Prostate gland (tissue), 2 donors: ENCODE measurements at regions not wholly inside any gene's neighbourhood (a gene's known extent, or its start where the extent isn't known, plus 50 kb on each side); places are given as distances from the start of the nearest gene placed in this dataset.
"Not testable (repeated sequence)": the region's sequence is repeated elsewhere in the genome, so short reads cannot be mapped to it uniquely, and the experiment has no call there.

Experiments
- DNase-seq: peaks from one replicate; pipeline ENCODE4 v3.0.0-alpha.2; 2019; ENCODE audit warnings: low spot score
- H3K27ac ChIP-seq, 2 donors: fragments of 200-600 bp; sonication (generic); 2 replicates each; pipeline ENCODE4 v1.5.1; 2017 to 2019
- H3K27me3 ChIP-seq: fragments of 200-600 bp; sonication (generic); replicated peaks from 2 replicates; pipeline ENCODE4 v1.5.1; 2019; ENCODE audit not compliant: insufficient read depth
- H3K36me3 ChIP-seq, 2 donors: fragments of 200-600 bp; sonication (generic); 1 replicate in 1 of 2; 2 replicates in 1 of 2; pipeline versions ENCODE4 v1.5.1 to v1.8.1; 2017 to 2019
- H3K4me1 ChIP-seq: fragments of 200-600 bp; sonication (generic); replicated peaks from 2 replicates; pipeline ENCODE4 v1.5.1; 2019
- H3K4me3 ChIP-seq, 2 donors: fragments of 200-600 bp; sonication (generic); 2 replicates each; pipeline ENCODE4 v1.5.1; 2017 to 2019
- H3K9me3 ChIP-seq: fragments of 200-600 bp; sonication (generic); 2 replicates; pipeline ENCODE4 v1.5.1; 2017
- POLR2A ChIP-seq: fragments of 450-650 bp; IDR thresholded peaks from one replicate; pipeline ENCODE4 v1.6.1; 2016; ENCODE audit warnings: antibody characterized with exemption, mild to moderate bottlenecking
- POLR2AphosphoS5 ChIP-seq: sonication (generic); formaldehyde crosslinking; IDR thresholded peaks from one replicate; pipeline ENCODE4 v1.6.1; 2017; ENCODE audit warnings: antibody characterized with exemption
- WGBS: methylation state at CpG from one replicate; pipeline ENCODE4 v1.1.5; 2018; 5-methylcytosine and 5-hydroxymethylcytosine counted together
- intact Hi-C: fragments of 100-400 bp; cut with DNase I; formaldehyde crosslinking; loops from one replicate; pipeline ENCODE4 v1.14.2; 2022
- TF ChIP-seq, protein P1 (sequence below), 4 experiments: fragments of 200-600 bp in 2 of 4; fragments of 450-650 bp in 2 of 4; sonication (generic) in 2 of 4; IDR thresholded peaks; 1 replicate in 3 of 4; 2 replicates in 1 of 4; pipeline ENCODE4 v1.5.1; 2016 to 2019; ENCODE audit warnings: antibody characterized with exemption in 4 of 4, mild to moderate bottlenecking in 2 of 4, moderate library complexity in 2 of 4

GRCh38 chr6:72466471-72466870 is 155.4 kb upstream of the KCNQ5 start:
- H3K27ac ChIP-seq = no peak overlapping the region
- no peak for TF ChIP-seq POLR2AphosphoS5
- no peak for TF ChIP-seq POLR2A
- TF ChIP-seq, protein P1, sequence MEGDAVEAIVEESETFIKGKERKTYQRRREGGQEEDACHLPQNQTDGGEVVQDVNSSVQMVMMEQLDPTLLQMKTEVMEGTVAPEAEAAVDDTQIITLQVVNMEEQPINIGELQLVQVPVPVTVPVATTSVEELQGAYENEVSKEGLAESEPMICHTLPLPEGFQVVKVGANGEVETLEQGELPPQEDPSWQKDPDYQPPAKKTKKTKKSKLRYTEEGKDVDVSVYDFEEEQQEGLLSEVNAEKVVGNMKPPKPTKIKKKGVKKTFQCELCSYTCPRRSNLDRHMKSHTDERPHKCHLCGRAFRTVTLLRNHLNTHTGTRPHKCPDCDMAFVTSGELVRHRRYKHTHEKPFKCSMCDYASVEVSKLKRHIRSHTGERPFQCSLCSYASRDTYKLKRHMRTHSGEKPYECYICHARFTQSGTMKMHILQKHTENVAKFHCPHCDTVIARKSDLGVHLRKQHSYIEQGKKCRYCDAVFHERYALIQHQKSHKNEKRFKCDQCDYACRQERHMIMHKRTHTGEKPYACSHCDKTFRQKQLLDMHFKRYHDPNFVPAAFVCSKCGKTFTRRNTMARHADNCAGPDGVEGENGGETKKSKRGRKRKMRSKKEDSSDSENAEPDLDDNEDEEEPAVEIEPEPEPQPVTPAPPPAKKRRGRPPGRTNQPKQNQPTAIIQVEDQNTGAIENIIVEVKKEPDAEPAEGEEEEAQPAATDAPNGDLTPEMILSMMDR (IDR thresholded peaks at IDR 0.05) = no peak
- H3K4me3 ChIP-seq = no peak overlapping the region
- no peaks in the 10 kb centered on the region for H3K36me3 ChIP-seq
- no peaks in the 10 kb centered on the region for H3K4me1 ChIP-seq
- no peaks in the 10 kb centered on the region for H3K27me3 ChIP-seq
- intact Hi-C loops = no loop called here
- no peak for DNase-seq
- no peaks in the 10 kb centered on the region for H3K9me3 ChIP-seq

- no peak overlapping the region for H3K4me3 ChIP-seq
- H3K4me1 ChIP-seq = no peaks in the 10 kb centered on the region
- intact Hi-C loops = no loop called here
- no peaks in the 10 kb centered on the region for H3K9me3 ChIP-seq
- H3K27ac ChIP-seq = no peak overlapping the region
- DNase-seq = no peak
- H3K36me3 ChIP-seq = no peaks in the 10 kb centered on the region
- H3K27me3 ChIP-seq = no peaks in the 10 kb centered on the region
- TF ChIP-seq POLR2AphosphoS5 (no peak), POLR2A (no peak)
- TF ChIP-seq, protein P1 (IDR thresholded peaks at IDR 0.05) = no peak
These were observed 154.8 kb upstream of the KCNQ5 start for GRCh38 chr6:72466971-72467566.

DNA sequence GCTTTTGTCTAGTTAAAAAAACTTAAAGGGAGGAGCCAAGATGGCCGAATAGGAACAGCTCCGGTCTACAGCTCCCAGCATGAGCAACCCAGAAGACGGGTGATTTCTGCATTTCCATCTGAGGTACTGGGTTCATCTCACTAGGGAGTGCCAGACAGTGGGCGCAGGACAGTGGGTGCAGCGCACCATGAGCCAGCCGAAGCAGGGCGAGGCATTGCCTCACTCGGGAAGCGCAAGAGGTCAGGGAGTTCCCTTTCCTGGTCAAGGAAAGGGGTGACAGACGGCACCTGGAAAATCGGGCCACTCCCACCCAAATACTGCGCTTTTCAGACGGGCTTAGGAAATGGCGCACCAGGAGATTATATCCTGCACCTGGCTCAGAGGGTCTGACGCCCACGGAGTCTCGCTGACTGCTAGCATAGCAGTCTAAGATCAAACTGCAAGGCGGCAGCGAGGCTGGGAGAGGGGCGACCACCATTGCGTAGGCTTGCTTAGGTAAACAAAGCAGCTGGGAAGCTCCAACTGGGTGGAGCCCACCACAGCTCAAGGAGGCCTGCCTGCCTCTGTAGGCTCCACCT is 152.4 kb upstream of the KCNQ5 start:
- H3K4me1 ChIP-seq, H3K27me3 ChIP-seq, H3K27ac ChIP-seq, DNase-seq, H3K9me3 ChIP-seq, intact Hi-C loops, H3K4me3 ChIP-seq, H3K36me3 ChIP-seq: not testable (repeated sequence)
- 92% methylated on average over 21 of the region's 21 CpGs for WGBS

GRCh38 chr6:72476051-72476450 is 145.8 kb upstream of the KCNQ5 start:
- TF ChIP-seq, protein P1 (IDR thresholded peaks at IDR 0.05) = no peak

DNA sequence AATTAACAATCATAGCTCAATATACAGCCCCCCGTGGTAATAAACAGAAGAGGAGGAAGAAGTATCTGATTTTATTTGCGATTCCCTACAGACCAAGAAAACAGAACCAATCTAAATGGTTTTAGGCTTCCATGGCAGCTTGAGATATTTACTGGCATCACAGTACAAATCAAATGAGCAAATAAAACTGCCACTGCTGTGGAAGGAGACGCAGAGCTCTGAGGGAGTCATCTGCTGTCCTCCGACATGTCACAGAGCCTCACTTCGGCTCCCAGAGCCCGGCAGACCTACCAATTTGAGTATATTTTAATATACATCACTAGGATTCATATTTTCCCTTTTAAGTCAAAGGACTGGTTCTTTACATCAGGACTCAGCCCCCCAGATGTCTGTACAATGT is 145.2 kb upstream of the KCNQ5 start:
- Histone ChIP-seq H3K36me3 (no peaks in the 10 kb centered on the region), H3K4me1 (no peaks in the 10 kb centered on the region), H3K27ac (no peak overlapping the region), H3K27me3 (no peaks in the 10 kb centered on the region), H3K9me3 (no peaks in the 10 kb centered on the region), H3K4me3 (no peak overlapping the region)
- DNase-seq = no peak
- TF ChIP-seq POLR2AphosphoS5 = no peak
- no peak for TF ChIP-seq POLR2A
- TF ChIP-seq, protein P1 (IDR thresholded peaks at IDR 0.05) = no peak
- WGBS = 42% methylated on average over 6 of the region's 6 CpGs
- intact Hi-C loops = no loop called here

More at GRCh38 chr6:72476051-72476450, 145.8 kb upstream of the KCNQ5 start:
- H3K36me3 ChIP-seq = no peaks in the 10 kb centered on the region
- intact Hi-C loops = no loop called here
- no peak overlapping the region for H3K27ac ChIP-seq
- H3K9me3 ChIP-seq = no peaks in the 10 kb centered on the region
- H3K4me3 ChIP-seq = no peak overlapping the region
- 52% methylated on average over 5 of the region's 5 CpGs for WGBS
- no peak for DNase-seq
- H3K4me1 ChIP-seq = no peaks in the 10 kb centered on the region
- H3K27me3 ChIP-seq = no peaks in the 10 kb centered on the region
